ENCODE measurements at regions not wholly inside any gene's neighbourhood (a gene's known extent, or its start where the extent isn't known, plus 50 kb on each side); places are given as distances from the start of the nearest gene placed in this dataset.

DNA sequence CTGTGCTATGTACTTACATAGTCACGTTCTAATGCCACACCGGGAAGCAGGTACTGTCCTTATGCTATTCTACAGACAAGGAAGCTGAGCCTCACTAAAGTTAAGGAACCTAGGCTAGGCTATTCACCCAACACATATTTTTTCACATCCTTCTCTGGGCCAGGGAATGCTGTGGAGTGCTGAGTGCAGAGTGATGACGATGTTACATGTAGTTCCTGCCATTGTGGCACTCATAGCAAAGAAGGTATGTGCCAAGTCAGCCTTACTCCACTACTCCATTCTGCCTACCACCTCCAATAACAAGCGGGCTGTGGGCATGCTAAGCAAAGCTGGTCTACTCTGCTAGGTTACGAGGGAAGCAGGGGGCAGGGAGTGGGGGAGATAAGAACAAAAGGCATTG is 69.8 kb upstream of the SLC25A26 start:
- Histone ChIP-seq H2AFZ (ENCODE audit: low read length) (no peak overlapping the region), H3K27me3 (ENCODE audit: low read length) (no peaks in the 10 kb centered on the region)

DNA sequence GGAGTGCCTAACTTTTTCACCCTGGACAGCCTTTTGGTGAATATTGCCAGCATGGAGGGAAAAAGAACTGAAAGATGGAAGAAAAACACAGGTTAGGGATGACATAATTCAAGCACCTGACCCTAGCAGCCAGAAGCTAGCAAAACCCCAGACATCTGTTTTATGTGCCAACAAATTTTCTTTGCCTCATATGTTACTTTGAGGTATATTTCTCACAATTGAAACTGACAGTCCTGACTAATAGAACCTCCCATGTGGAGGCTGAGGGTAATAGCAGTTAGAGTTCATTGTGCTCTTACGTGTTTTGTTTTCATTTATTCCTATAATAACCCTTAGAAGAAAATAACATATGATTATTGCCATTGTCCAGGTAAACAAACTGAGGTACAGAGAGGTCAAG is 71.5 kb upstream of the SLC25A26 start:
- Histone ChIP-seq H3K9me3 (ENCODE audit: low read length) (no peaks in the 10 kb centered on the region), H3K9me2 (replicated peaks; ENCODE audit: insufficient read depth, low read length) (no peaks in the 10 kb centered on the region), H3K27ac (ENCODE audit: low read length) (no peak overlapping the region), H3K4me2 (ENCODE audit: low read depth, low read length, poor library complexity, severe bottlenecking) (no peak overlapping the region), H3K4me3 (ENCODE audit: low read length) (no peak overlapping the region), H3K79me2 (ENCODE audit: low read length) (no peaks in the 10 kb centered on the region), H4K20me1 (ENCODE audit: insufficient read depth, low read depth, low read length) (no peaks in the 10 kb centered on the region), H3K36me3 (ENCODE audit: insufficient read depth, low read length) (no peaks in the 10 kb centered on the region), H3K4me1 (ENCODE audit: low read length) (no peaks in the 10 kb centered on the region), H3K27me3 (ENCODE audit: low read length) (no peaks in the 10 kb centered on the region), H3K9ac (ENCODE audit: low read length) (no peak overlapping the region), H2AFZ (ENCODE audit: low read length) (no peak overlapping the region)
- DNase-seq, result no peak

More for the DNA sequence above, 69.8 kb upstream of the SLC25A26 start:
- no peaks in the 10 kb centered on the region for H3K9me2 ChIP-seq (replicated peaks; ENCODE audit: insufficient read depth, low read length)
- no peaks in the 10 kb centered on the region for H3K9me3 ChIP-seq (ENCODE audit: low read length)
- no peaks in the 10 kb centered on the region for H3K36me3 ChIP-seq (ENCODE audit: insufficient read depth, low read length)
- no peaks in the 10 kb centered on the region for H3K79me2 ChIP-seq (ENCODE audit: low read length)
- H3K4me2 ChIP-seq (ENCODE audit: low read depth, low read length, poor library complexity, severe bottlenecking), result no peak overlapping the region
- H3K4me3 ChIP-seq (ENCODE audit: low read length), result no peak overlapping the region
- no peak overlapping the region for H3K27ac ChIP-seq (ENCODE audit: low read length)
- H3K9ac ChIP-seq (ENCODE audit: low read length), result no peak overlapping the region
- no peak for DNase-seq
- no peaks in the 10 kb centered on the region for H3K4me1 ChIP-seq (ENCODE audit: low read length)
- H4K20me1 ChIP-seq (ENCODE audit: insufficient read depth, low read depth, low read length), result no peaks in the 10 kb centered on the region

- DNase-seq, result no peak
- H3K9ac ChIP-seq (ENCODE audit: low read length), result no peak overlapping the region
- H3K4me2 ChIP-seq (ENCODE audit: low read depth, low read length, poor library complexity, severe bottlenecking), result no peak overlapping the region
- H3K27me3 ChIP-seq (ENCODE audit: low read length), result no peaks in the 10 kb centered on the region
- no peaks in the 10 kb centered on the region for H3K79me2 ChIP-seq (ENCODE audit: low read length)
- H3K9me3 ChIP-seq (ENCODE audit: low read length), result no peaks in the 10 kb centered on the region
- no peaks in the 10 kb centered on the region for H3K36me3 ChIP-seq (ENCODE audit: insufficient read depth, low read length)
- no peak overlapping the region for H3K27ac ChIP-seq (ENCODE audit: low read length)
- no peaks in the 10 kb centered on the region for H4K20me1 ChIP-seq (ENCODE audit: insufficient read depth, low read depth, low read length)
- no peak overlapping the region for H2AFZ ChIP-seq (ENCODE audit: low read length)
- H3K9me2 ChIP-seq (replicated peaks; ENCODE audit: insufficient read depth, low read length), result no peaks in the 10 kb centered on the region
- no peak overlapping the region for H3K4me3 ChIP-seq (ENCODE audit: low read length)
- H3K4me1 ChIP-seq (ENCODE audit: low read length), result no peaks in the 10 kb centered on the region
Observed at GRCh38 chr3:66145408-66145733, 75.4 kb upstream of the SLC25A26 start.

- no peak overlapping the region for H2AFZ ChIP-seq (ENCODE audit: low read length)
- no peaks in the 10 kb centered on the region for H4K20me1 ChIP-seq (ENCODE audit: insufficient read depth, low read depth, low read length)
- H3K27ac ChIP-seq (ENCODE audit: low read length), result no peak overlapping the region
- H3K4me3 ChIP-seq (ENCODE audit: low read length), result no peak overlapping the region
- no peaks in the 10 kb centered on the region for H3K79me2 ChIP-seq (ENCODE audit: low read length)
- H3K9me3 ChIP-seq (ENCODE audit: low read length), result no peaks in the 10 kb centered on the region
- H3K36me3 ChIP-seq (ENCODE audit: insufficient read depth, low read length), result no peaks in the 10 kb centered on the region
- no peak for DNase-seq
- no peaks in the 10 kb centered on the region for H3K27me3 ChIP-seq (ENCODE audit: low read length)
- no peak overlapping the region for H3K9ac ChIP-seq (ENCODE audit: low read length)
- no peaks in the 10 kb centered on the region for H3K9me2 ChIP-seq (replicated peaks; ENCODE audit: insufficient read depth, low read length)
- H3K4me2 ChIP-seq (ENCODE audit: low read depth, low read length, poor library complexity, severe bottlenecking), result no peak overlapping the region
- no peaks in the 10 kb centered on the region for H3K4me1 ChIP-seq (ENCODE audit: low read length)
Observed at GRCh38 chr3:66144568-66145407, 76.0 kb upstream of the SLC25A26 start.

- Histone ChIP-seq H3K27ac (ENCODE audit: low read length) (no peak overlapping the region), H3K9ac (ENCODE audit: low read length) (no peak overlapping the region), H3K4me1 (ENCODE audit: low read length) (peaks cover 4% of the 10 kb centered on the region; the same call in 1 of the 2 replicates), H3K36me3 (ENCODE audit: insufficient read depth, low read length) (no peaks in the 10 kb centered on the region), H3K79me2 (ENCODE audit: low read length) (no peaks in the 10 kb centered on the region), H4K20me1 (ENCODE audit: insufficient read depth, low read depth, low read length) (no peaks in the 10 kb centered on the region), H3K4me2 (ENCODE audit: low read depth, low read length, poor library complexity, severe bottlenecking) (no peak overlapping the region), H2AFZ (ENCODE audit: low read length) (no peak overlapping the region), H3K4me3 (ENCODE audit: low read length) (no peak overlapping the region), H3K9me2 (replicated peaks; ENCODE audit: insufficient read depth, low read length) (no peaks in the 10 kb centered on the region), H3K27me3 (ENCODE audit: low read length) (no peaks in the 10 kb centered on the region), H3K9me3 (ENCODE audit: low read length) (no peaks in the 10 kb centered on the region)
- no peak for DNase-seq
Observed at GRCh38 chr3:66142079-66142478, 78.7 kb upstream of the SLC25A26 start.

DNA sequence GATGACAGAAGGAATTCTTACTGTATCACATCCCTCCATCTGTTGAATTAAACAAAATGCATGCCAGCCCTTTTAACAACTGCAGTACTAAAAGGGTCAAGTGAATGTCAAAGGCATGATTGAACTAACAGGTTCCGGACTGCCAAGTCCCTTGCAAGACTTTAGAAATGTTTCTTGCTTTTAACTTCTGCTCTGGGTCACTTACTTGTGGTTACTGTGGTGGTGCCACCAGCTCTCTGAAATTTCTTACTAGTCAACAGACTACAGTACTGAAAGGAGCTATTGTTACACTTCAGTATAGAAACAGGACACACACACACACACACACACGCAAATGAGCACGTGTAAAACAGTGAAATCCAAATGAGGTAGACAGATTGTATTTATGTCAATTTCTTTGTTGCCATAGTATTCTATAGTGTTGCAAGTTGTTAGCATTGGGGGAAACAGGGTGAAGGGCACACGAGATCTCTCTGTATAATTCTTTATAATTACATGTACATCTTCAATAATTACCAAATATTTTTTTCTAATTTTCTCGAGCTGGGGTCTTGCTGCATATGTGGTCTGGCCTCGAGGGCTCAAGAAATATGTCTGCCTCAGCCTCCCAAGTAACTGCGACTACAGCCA is 79.9 kb upstream of the SLC25A26 start:
- H4K20me1 ChIP-seq (ENCODE audit: insufficient read depth, low read depth, low read length), result no peaks in the 10 kb centered on the region
- DNase-seq, result no peak
- no peak overlapping the region for H3K4me3 ChIP-seq (ENCODE audit: low read length)
- peaks cover 4% of the 10 kb centered on the region; the same call in 1 of the 2 replicates for H3K4me1 ChIP-seq (ENCODE audit: low read length)
- H3K4me2 ChIP-seq (ENCODE audit: low read depth, low read length, poor library complexity, severe bottlenecking), result no peak overlapping the region
- H3K27ac ChIP-seq (ENCODE audit: low read length), result no peak overlapping the region
- H2AFZ ChIP-seq (ENCODE audit: low read length), result no peak overlapping the region
- H3K36me3 ChIP-seq (ENCODE audit: insufficient read depth, low read length), result no peaks in the 10 kb centered on the region
- H3K9ac ChIP-seq (ENCODE audit: low read length), result no peak overlapping the region
- no peaks in the 10 kb centered on the region for H3K9me3 ChIP-seq (ENCODE audit: low read length)
- H3K79me2 ChIP-seq (ENCODE audit: low read length), result no peaks in the 10 kb centered on the region
- no peaks in the 10 kb centered on the region for H3K9me2 ChIP-seq (replicated peaks; ENCODE audit: insufficient read depth, low read length)
- no peaks in the 10 kb centered on the region for H3K27me3 ChIP-seq (ENCODE audit: low read length)

- Histone ChIP-seq H3K4me1 (ENCODE audit: low read length) (peaks cover 4% of the 10 kb centered on the region; the same call in 1 of the 2 replicates), H3K4me2 (ENCODE audit: low read depth, low read length, poor library complexity, severe bottlenecking) (no peak overlapping the region), H3K27ac (ENCODE audit: low read length) (no peak overlapping the region), H3K36me3 (ENCODE audit: insufficient read depth, low read length) (no peaks in the 10 kb centered on the region), H4K20me1 (ENCODE audit: insufficient read depth, low read depth, low read length) (no peaks in the 10 kb centered on the region), H3K79me2 (ENCODE audit: low read length) (no peaks in the 10 kb centered on the region), H3K27me3 (ENCODE audit: low read length) (no peaks in the 10 kb centered on the region), H3K9ac (ENCODE audit: low read length) (no peak overlapping the region), H3K9me2 (replicated peaks; ENCODE audit: insufficient read depth, low read length) (no peaks in the 10 kb centered on the region), H2AFZ (ENCODE audit: low read length) (no peak overlapping the region), H3K4me3 (ENCODE audit: low read length) (no peak overlapping the region), H3K9me3 (ENCODE audit: low read length) (no peaks in the 10 kb centered on the region)
- no peak for DNase-seq
Observed at GRCh38 chr3:66140106-66140505, 80.7 kb upstream of the SLC25A26 start.

- no peaks in the 10 kb centered on the region for H3K27me3 ChIP-seq (ENCODE audit: low read length)
Observed at GRCh38 chr3:66139415-66139814, 81.4 kb upstream of the SLC25A26 start.

More at GRCh38 chr3:66139415-66139814, 81.4 kb upstream of the SLC25A26 start:
- no peak overlapping the region for H3K4me2 ChIP-seq (ENCODE audit: low read depth, low read length, poor library complexity, severe bottlenecking)
- H3K9ac ChIP-seq (ENCODE audit: low read length), result no peak overlapping the region
- H4K20me1 ChIP-seq (ENCODE audit: insufficient read depth, low read depth, low read length), result no peaks in the 10 kb centered on the region
- H3K9me2 ChIP-seq (replicated peaks; ENCODE audit: insufficient read depth, low read length), result no peaks in the 10 kb centered on the region
- no peak overlapping the region for H3K4me3 ChIP-seq (ENCODE audit: low read length)
- H2AFZ ChIP-seq (ENCODE audit: low read length), result no peak overlapping the region
- no peaks in the 10 kb centered on the region for H3K79me2 ChIP-seq (ENCODE audit: low read length)
- no peak for DNase-seq
- H3K9me3 ChIP-seq (ENCODE audit: low read length), result no peaks in the 10 kb centered on the region
- no peaks in the 10 kb centered on the region for H3K36me3 ChIP-seq (ENCODE audit: insufficient read depth, low read length)
- no peak overlapping the region for H3K27ac ChIP-seq (ENCODE audit: low read length)
- H3K4me1 ChIP-seq (ENCODE audit: low read length), result peaks cover 4% of the 10 kb centered on the region; the same call in 1 of the 2 replicates

All from Karpas-422 (cell line).